ENCODE measurements at regions not wholly inside any gene's neighbourhood (a gene's known extent, or its start where the extent isn't known, plus 50 kb on each side); places are given as distances from the start of the nearest gene placed in this dataset.

DNA sequence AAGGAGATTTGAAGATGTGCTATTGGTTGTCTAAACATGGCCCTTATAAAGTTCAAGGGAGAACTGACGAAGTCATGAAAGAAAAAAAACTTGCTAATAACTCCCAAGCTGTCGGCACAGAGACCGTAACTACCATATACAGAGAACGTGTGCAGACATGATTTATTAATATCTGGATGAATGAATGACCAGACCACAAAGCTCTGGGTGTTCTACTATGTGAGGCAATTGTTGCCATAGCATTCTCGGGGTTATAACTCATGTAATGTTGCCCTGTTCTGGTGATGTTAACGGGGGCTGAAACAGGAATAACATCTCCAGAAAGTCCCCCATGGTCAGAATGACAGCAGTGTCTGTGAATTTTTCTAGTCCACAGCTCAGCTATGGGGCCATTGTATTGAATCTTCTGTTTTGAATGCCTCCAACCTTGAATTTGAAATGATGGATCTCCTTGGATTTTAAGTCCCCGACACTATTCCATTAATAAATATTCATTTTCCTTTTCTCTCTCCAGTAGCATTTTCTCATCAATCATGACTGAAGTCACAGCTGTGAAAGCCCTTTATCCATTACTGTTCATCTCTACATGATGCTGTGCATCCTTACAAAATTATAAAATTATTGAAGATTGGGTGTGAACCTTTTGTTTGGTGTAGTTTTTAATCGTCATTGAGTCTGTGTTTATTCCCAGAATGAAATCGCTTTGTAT lies 483.4 kb upstream of the KLHL29 start:
- TF ChIP-seq SMAD3 (CRISPR knock-in tag; IDR thresholded peaks at IDR 0.05; ENCODE audit: borderline replicate concordance) (no peak), CREB1 (CRISPR knock-in tag; IDR thresholded peaks at IDR 0.05) (no peak), CREM (CRISPR knock-in tag; IDR thresholded peaks at IDR 0.05) (no peak), HMGXB4 (CRISPR knock-in tag; IDR thresholded peaks at IDR 0.05) (no peak)
- TF ChIP-seq, protein P1, sequence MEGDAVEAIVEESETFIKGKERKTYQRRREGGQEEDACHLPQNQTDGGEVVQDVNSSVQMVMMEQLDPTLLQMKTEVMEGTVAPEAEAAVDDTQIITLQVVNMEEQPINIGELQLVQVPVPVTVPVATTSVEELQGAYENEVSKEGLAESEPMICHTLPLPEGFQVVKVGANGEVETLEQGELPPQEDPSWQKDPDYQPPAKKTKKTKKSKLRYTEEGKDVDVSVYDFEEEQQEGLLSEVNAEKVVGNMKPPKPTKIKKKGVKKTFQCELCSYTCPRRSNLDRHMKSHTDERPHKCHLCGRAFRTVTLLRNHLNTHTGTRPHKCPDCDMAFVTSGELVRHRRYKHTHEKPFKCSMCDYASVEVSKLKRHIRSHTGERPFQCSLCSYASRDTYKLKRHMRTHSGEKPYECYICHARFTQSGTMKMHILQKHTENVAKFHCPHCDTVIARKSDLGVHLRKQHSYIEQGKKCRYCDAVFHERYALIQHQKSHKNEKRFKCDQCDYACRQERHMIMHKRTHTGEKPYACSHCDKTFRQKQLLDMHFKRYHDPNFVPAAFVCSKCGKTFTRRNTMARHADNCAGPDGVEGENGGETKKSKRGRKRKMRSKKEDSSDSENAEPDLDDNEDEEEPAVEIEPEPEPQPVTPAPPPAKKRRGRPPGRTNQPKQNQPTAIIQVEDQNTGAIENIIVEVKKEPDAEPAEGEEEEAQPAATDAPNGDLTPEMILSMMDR (IDR thresholded peaks at IDR 0.05), result no peak
- TF ChIP-seq, protein P2, sequence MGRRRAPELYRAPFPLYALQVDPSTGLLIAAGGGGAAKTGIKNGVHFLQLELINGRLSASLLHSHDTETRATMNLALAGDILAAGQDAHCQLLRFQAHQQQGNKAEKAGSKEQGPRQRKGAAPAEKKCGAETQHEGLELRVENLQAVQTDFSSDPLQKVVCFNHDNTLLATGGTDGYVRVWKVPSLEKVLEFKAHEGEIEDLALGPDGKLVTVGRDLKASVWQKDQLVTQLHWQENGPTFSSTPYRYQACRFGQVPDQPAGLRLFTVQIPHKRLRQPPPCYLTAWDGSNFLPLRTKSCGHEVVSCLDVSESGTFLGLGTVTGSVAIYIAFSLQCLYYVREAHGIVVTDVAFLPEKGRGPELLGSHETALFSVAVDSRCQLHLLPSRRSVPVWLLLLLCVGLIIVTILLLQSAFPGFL (CRISPR knock-in tag; IDR thresholded peaks at IDR 0.05; ENCODE audit: borderline replicate concordance), result no peak

Measured in WTC11 (cell line).